Transverse colon (tissue), 3 donors: ENCODE measurements at regions not wholly inside any gene's neighbourhood (a gene's known extent, or its start where the extent isn't known, plus 50 kb on each side); places are given as distances from the start of the nearest gene placed in this dataset.

Source experiments
- CTCF ChIP-seq, 5 experiments: fragments of 200-600 bp in 3 of 5; fragments of 450-650 bp in 2 of 5; sonication (generic) in 3 of 5; IDR thresholded peaks; 1 replicate in 2 of 5; 2 replicates in 3 of 5; pipeline ENCODE4 v1.5.1; 2016 to 2017; ENCODE audit warnings: antibody characterized with exemption in 5 of 5, inconsistent platforms in 3 of 5, mild to moderate bottlenecking in 2 of 5, moderate library complexity in 1 of 5
- EP300 ChIP-seq: sonication (generic); formaldehyde crosslinking; IDR thresholded peaks from one replicate; pipeline ENCODE4 v1.6.1; 2017; ENCODE audit warnings: antibody characterized with exemption, low read depth
- POLR2A ChIP-seq: fragments of 450-650 bp; IDR thresholded peaks from one replicate; pipeline ENCODE4 v1.6.1; 2016; ENCODE audit warnings: antibody characterized with exemption, mild to moderate bottlenecking, moderate library complexity

- TF ChIP-seq CTCF (IDR thresholded peaks at IDR 0.05) (no peak), EP300 (no peak), POLR2A (no peak)
Observed at GRCh38 chr22:26852176-26852575, 194.8 kb downstream of the MIAT start.
